Left lung (tissue), 4 donors: ENCODE measurements at regions not wholly inside any gene's neighbourhood (a gene's known extent, or its start where the extent isn't known, plus 50 kb on each side); places are given as distances from the start of the nearest gene placed in this dataset.

Experiments
- ATAC-seq: fragments of 200-7000 bp; cut with Tn5 transposase; one replicate; pipeline ENCODE4 v1.9.1; 2020; ENCODE audit warnings: moderate library complexity
- DNase-seq, 4 donors: peaks; one replicate each; pipeline ENCODE4 v3.0.0-alpha.2; 2013 to 2020
- H3K27ac ChIP-seq, 2 donors: fragments of 200-600 bp; sonication (generic) in 1 of 2; one replicate each; pipeline versions ENCODE4 v1.5.0 to v1.8.0; 2020 to 2021
- H3K27me3 ChIP-seq, 2 donors: fragments of 200-600 bp; sonication (generic) in 1 of 2; one replicate each; pipeline versions ENCODE4 v1.5.0 to v1.8.0; 2020 to 2021
- H3K36me3 ChIP-seq, 2 donors: fragments of 200-600 bp; sonication (generic) in 1 of 2; one replicate each; pipeline versions ENCODE4 v1.5.0 to v1.8.0; 2020 to 2021
- H3K4me1 ChIP-seq, 2 donors: fragments of 200-600 bp; one replicate each; pipeline ENCODE4 v1.8.0; 2021
- H3K4me3 ChIP-seq, 2 donors: fragments of 200-600 bp; sonication (generic) in 1 of 2; one replicate each; pipeline versions ENCODE4 v1.5.0 to v1.8.0; 2020 to 2021; ENCODE audit warnings: mild to moderate bottlenecking in 1 of 2
- H3K9me3 ChIP-seq, 2 donors: fragments of 200-600 bp; sonication (generic) in 1 of 2; one replicate each; pipeline versions ENCODE4 v1.5.0 to v1.8.0; 2020 to 2021
- intact Hi-C, 2 donors: fragments of 100-400 bp; cut with DNase I; formaldehyde crosslinking; loops; one replicate each; pipeline versions ENCODE4 v1.11.2 to v1.14.2; 2022
- TF ChIP-seq, protein P1 (sequence below), 2 donors: fragments of 200-600 bp; sonication (generic) in 1 of 2; IDR thresholded peaks; one replicate each; pipeline versions ENCODE4 v1.5.0 to v1.8.0; 2021; ENCODE audit warnings: antibody characterized with exemption in 2 of 2
- donor health status: DM: no; HTN: yes; CAD: no.
- donor health status: DM: no; HTN: no; CAD: no.

DNA sequence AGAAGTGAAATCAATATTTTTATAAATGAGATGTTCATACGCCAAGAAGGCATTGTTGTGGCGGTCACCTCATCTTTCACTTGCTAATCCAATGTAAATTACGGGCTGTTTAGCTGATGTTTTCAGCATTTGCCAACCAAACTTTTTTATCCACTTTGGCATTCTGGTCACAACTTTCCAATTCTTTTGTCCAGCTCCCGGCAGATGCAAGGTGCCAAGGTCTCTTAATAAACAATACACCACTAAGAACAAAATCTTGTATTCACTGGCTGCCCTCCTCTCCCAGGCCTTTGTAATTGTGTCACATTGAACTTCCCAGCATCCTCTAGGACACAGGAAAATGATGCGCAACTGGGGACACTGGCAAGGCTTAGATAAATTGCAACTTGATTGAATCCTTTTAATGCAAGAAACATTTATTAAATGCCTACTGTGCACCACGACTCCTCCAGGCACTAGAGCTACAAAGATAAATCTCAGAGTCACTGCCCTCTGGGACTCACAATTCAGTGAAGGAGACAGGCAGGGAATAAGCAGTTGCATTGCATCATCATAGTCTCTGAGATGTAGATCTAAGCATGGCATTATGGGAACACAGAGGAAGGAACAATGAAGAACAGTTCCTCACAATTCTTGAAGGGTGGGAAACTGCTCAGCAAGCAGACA is 165.4 kb upstream of the C16orf82 start:
- Histone ChIP-seq H3K27ac (no peak overlapping the region), H3K4me1 (no peaks in the 10 kb centered on the region), H3K9me3 (no peaks in the 10 kb centered on the region), H3K4me3 (no peak overlapping the region), H3K36me3 (no peaks in the 10 kb centered on the region), H3K27me3 (no peaks in the 10 kb centered on the region)
- ATAC-seq (no peak), DNase-seq (no peak)
- intact Hi-C loops: no loop called here
- TF ChIP-seq, protein P1, sequence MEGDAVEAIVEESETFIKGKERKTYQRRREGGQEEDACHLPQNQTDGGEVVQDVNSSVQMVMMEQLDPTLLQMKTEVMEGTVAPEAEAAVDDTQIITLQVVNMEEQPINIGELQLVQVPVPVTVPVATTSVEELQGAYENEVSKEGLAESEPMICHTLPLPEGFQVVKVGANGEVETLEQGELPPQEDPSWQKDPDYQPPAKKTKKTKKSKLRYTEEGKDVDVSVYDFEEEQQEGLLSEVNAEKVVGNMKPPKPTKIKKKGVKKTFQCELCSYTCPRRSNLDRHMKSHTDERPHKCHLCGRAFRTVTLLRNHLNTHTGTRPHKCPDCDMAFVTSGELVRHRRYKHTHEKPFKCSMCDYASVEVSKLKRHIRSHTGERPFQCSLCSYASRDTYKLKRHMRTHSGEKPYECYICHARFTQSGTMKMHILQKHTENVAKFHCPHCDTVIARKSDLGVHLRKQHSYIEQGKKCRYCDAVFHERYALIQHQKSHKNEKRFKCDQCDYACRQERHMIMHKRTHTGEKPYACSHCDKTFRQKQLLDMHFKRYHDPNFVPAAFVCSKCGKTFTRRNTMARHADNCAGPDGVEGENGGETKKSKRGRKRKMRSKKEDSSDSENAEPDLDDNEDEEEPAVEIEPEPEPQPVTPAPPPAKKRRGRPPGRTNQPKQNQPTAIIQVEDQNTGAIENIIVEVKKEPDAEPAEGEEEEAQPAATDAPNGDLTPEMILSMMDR (IDR thresholded peaks at IDR 0.05): no peak

DNA sequence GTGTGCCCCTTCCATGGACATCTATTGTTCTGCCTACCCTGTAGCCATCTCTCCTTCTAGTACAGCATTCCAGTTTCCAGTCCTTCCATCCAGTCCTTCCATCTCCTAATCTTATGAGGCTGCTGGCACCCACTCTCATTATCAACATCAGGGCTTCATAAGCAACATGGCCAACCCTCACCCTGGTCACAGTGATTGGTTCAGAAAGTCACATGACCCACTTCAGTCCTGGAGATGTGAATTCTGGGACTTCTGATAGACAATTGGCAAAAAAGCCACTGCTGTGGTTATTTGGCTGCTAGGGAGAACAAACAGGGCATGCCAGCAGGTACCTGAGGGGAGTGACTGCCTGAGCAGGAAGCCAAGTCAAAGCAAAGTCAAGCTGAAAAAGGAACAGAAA is 164.7 kb upstream of the C16orf82 start:
- no peak overlapping the region for H3K4me3 ChIP-seq
- no peaks in the 10 kb centered on the region for H3K4me1 ChIP-seq
- no peaks in the 10 kb centered on the region for H3K9me3 ChIP-seq
- intact Hi-C loops: no loop called here
- no peaks in the 10 kb centered on the region for H3K27me3 ChIP-seq
- DNase-seq (no peak), ATAC-seq (no peak)
- no peak overlapping the region for H3K27ac ChIP-seq
- no peaks in the 10 kb centered on the region for H3K36me3 ChIP-seq
- TF ChIP-seq, protein P1 (IDR thresholded peaks at IDR 0.05): no peak

DNA sequence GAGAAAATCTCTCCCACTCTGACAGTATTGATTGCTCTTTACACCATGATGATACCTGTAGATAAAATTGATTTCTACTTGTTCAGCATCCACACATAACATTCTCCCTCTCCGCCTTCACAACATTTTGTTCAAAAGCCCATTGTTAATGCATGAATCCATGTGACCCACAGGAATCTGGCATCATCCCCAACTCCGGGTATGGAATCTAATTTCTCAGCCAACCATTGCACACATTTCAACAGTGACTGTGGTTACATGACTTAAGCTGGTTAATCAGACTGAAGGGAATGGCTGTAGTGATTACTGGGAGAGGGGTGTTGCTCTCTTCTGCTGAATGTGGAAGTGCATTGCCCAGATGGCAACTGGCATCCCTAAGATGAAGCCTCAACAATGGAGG is 161.4 kb upstream of the C16orf82 start:
- no peaks in the 10 kb centered on the region for H3K9me3 ChIP-seq
- intact Hi-C loops: no loop called here
- TF ChIP-seq, protein P1 (IDR thresholded peaks at IDR 0.05): no peak
- H3K4me3 ChIP-seq: no peak overlapping the region
- H3K27me3 ChIP-seq: no peaks in the 10 kb centered on the region
- H3K27ac ChIP-seq: no peak overlapping the region
- no peaks in the 10 kb centered on the region for H3K36me3 ChIP-seq
- no peak for DNase-seq
- no peak for ATAC-seq
- H3K4me1 ChIP-seq: no peaks in the 10 kb centered on the region

DNA sequence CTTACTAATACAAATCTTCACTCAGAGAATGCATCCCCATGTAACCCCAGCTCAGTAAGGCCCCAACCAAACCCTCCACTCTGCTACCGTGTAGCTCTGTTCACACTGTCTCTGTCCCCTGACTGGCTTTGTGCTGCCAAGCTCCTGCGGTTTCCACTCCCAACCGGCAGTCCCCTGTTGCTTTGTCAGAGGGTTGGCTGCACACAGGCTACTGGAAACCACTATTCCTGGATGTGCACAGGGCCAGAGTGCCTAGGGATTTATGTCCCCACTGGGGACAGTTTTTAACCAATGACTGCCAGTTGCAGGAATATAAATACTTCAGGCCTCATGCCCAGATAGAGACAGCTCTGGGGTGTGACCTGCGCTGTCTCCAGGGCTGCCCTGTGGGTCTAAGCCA is 157.1 kb upstream of the C16orf82 start:
- TF ChIP-seq, protein P1 (IDR thresholded peaks at IDR 0.05): no peak
- Histone ChIP-seq H3K27me3 (no peaks in the 10 kb centered on the region), H3K27ac (no peak overlapping the region), H3K9me3 (no peaks in the 10 kb centered on the region), H3K36me3 (no peaks in the 10 kb centered on the region), H3K4me1 (no peaks in the 10 kb centered on the region), H3K4me3 (no peak overlapping the region)
- no peak for ATAC-seq
- intact Hi-C loops: no loop called here
- DNase-seq: no peak

DNA sequence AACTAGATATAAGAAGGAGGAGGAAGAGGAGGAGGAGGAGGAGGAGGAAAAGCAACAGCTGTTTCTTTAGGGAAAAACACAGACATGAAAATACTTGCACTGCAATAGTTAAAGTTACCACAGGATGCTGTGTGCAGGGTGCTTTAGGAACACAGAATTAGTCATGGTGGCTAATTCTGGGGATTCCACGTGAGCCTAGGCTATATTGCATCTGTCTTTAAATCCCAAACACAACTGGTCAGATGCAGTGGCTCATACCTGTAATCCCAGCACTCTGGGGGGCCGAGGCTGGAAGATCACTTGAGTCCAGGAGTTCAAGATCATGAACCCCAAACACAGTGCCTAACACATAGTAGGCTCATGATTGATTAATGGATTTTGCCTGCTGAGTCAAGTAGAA is 155.3 kb upstream of the C16orf82 start:
- no peak for DNase-seq

More for the DNA sequence above, 155.3 kb upstream of the C16orf82 start:
- Histone ChIP-seq H3K27me3 (no peaks in the 10 kb centered on the region), H3K9me3 (no peaks in the 10 kb centered on the region), H3K4me3 (no peak overlapping the region), H3K4me1 (no peaks in the 10 kb centered on the region), H3K36me3 (no peaks in the 10 kb centered on the region), H3K27ac (no peak overlapping the region)
- TF ChIP-seq, protein P1 (IDR thresholded peaks at IDR 0.05): no peak
- intact Hi-C loops: no loop called here
- ATAC-seq: no peak
